Astrocyte of the cerebellum (primary cell): ENCODE measurements at regions not wholly inside any gene's neighbourhood (a gene's known extent, or its start where the extent isn't known, plus 50 kb on each side); places are given as distances from the start of the nearest gene placed in this dataset.

Experiments
- DNase-seq: peaks from one replicate; pipeline ENCODE4 v3.0.0-alpha.2; 2011; ENCODE audit warnings: low read depth
- H3K4me3 ChIP-seq: 2 replicates; pipeline ENCODE4 v1.5.1; 2011; ENCODE audit warnings: mild to moderate bottlenecking, low read depth, low read length, moderate library complexity
- CTCF ChIP-seq: IDR thresholded peaks from 2 replicates; pipeline ENCODE4 v1.5.1; 2012; ENCODE audit warnings: low read length, low read depth, moderate library complexity, mild to moderate bottlenecking; ENCODE audit errors: missing control alignments
- in situ Hi-C: cut with HindIII; loops from 2 replicates; pipeline ENCODE4 v1.10.0; 2017; ENCODE audit warnings: low sequenced_read_pairs

GRCh38 chrX:139234898-139235297, 295.6 kb upstream of the F9 start:
- no peak for DNase-seq
- no peak overlapping the region for H3K4me3 ChIP-seq
- in situ Hi-C loops: no loop called here
- no peak for TF ChIP-seq CTCF

- TF ChIP-seq CTCF: no peak
- peak; percentile 35 for DNase-seq
- in situ Hi-C loops: no loop called here
- H3K4me3 ChIP-seq: no peak overlapping the region
These were observed 305.4 kb upstream of the F9 start for GRCh38 chrX:139224953-139225665.

- in situ Hi-C loops: no loop called here
- TF ChIP-seq CTCF: no peak
These were observed 307.9 kb upstream of the F9 start for GRCh38 chrX:139222511-139223200.

GRCh38 chrX:139213241-139213709, 317.3 kb upstream of the F9 start:
- in situ Hi-C loops: no loop called here
- TF ChIP-seq CTCF: no peak
- DNase-seq: no peak
- no peak overlapping the region for H3K4me3 ChIP-seq

More at GRCh38 chrX:139222511-139223200, 307.9 kb upstream of the F9 start:
- H3K4me3 ChIP-seq: no peak overlapping the region
- no peak for DNase-seq

GRCh38 chrX:139211568-139212182, 318.9 kb upstream of the F9 start:
- DNase-seq: no peak
- TF ChIP-seq CTCF: no peak
- no peak overlapping the region for H3K4me3 ChIP-seq
- in situ Hi-C loops: no loop called here

GRCh38 chrX:139209342-139209741, 321.2 kb upstream of the F9 start:
- no peak for TF ChIP-seq CTCF
- no peak overlapping the region for H3K4me3 ChIP-seq
- in situ Hi-C loops: no loop called here
- no peak for DNase-seq
